ENCODE measurements at regions not wholly inside any gene's neighbourhood (a gene's known extent, or its start where the extent isn't known, plus 50 kb on each side); places are given as distances from the start of the nearest gene placed in this dataset.

GRCh38 chr1:38300616-38301015, 254.0 kb upstream of the POU3F1 start:
- TF ChIP-seq FOXP2 (optimal IDR thresholded peaks at IDR 0.05; ENCODE audit: borderline replicate concordance, extremely low read depth, extremely low read length, insufficient read depth) (no peak), TAF1 (IDR thresholded peaks at IDR 0.05; ENCODE audit: borderline replicate concordance, insufficient read depth, low read length) (no peak), POLR2AphosphoS5 (IDR thresholded peaks at IDR 0.05; ENCODE audit: low read depth, low read length) (no peak), REST (IDR thresholded peaks at IDR 0.05; ENCODE audit: insufficient read depth in 1 of 2, low read depth in 2 of 2, low read length in 2 of 2) (no peak), SIN3A (IDR thresholded peaks at IDR 0.05; ENCODE audit: borderline replicate concordance, insufficient read depth, low read length) (no peak)

GRCh38 chr1:38297842-38298241, 251.2 kb upstream of the POU3F1 start:
- TF ChIP-seq REST (IDR thresholded peaks at IDR 0.05; ENCODE audit: insufficient read depth in 1 of 2, low read depth in 2 of 2, low read length in 2 of 2), result no peak
- TF ChIP-seq TAF1 (IDR thresholded peaks at IDR 0.05; ENCODE audit: borderline replicate concordance, insufficient read depth, low read length), result no peak
- TF ChIP-seq FOXP2 (optimal IDR thresholded peaks at IDR 0.05; ENCODE audit: borderline replicate concordance, extremely low read depth, extremely low read length, insufficient read depth), result no peak
- TF ChIP-seq SIN3A (IDR thresholded peaks at IDR 0.05; ENCODE audit: borderline replicate concordance, insufficient read depth, low read length), result no peak
- TF ChIP-seq POLR2AphosphoS5 (IDR thresholded peaks at IDR 0.05; ENCODE audit: low read depth, low read length), result no peak

GRCh38 chr1:38297246-38297645, 250.7 kb upstream of the POU3F1 start:
- TF ChIP-seq TAF1 (IDR thresholded peaks at IDR 0.05; ENCODE audit: borderline replicate concordance, insufficient read depth, low read length), result no peak

GRCh38 chr1:38296047-38296446, 249.5 kb upstream of the POU3F1 start:
- no peak for TF ChIP-seq POLR2AphosphoS5 (IDR thresholded peaks at IDR 0.05; ENCODE audit: low read depth, low read length)
- TF ChIP-seq REST (IDR thresholded peaks at IDR 0.05; ENCODE audit: insufficient read depth in 1 of 2, low read depth in 2 of 2, low read length in 2 of 2), result no peak
- TF ChIP-seq FOXP2 (optimal IDR thresholded peaks at IDR 0.05; ENCODE audit: borderline replicate concordance, extremely low read depth, extremely low read length, insufficient read depth), result no peak
- no peak for TF ChIP-seq SIN3A (IDR thresholded peaks at IDR 0.05; ENCODE audit: borderline replicate concordance, insufficient read depth, low read length)
- TF ChIP-seq TAF1 (IDR thresholded peaks at IDR 0.05; ENCODE audit: borderline replicate concordance, insufficient read depth, low read length), result no peak

- TF ChIP-seq REST (IDR thresholded peaks at IDR 0.05; ENCODE audit: insufficient read depth in 1 of 2, low read depth in 2 of 2, low read length in 2 of 2) (no peak), SIN3A (IDR thresholded peaks at IDR 0.05; ENCODE audit: borderline replicate concordance, insufficient read depth, low read length) (no peak), POLR2AphosphoS5 (IDR thresholded peaks at IDR 0.05; ENCODE audit: low read depth, low read length) (no peak), TAF1 (IDR thresholded peaks at IDR 0.05; ENCODE audit: borderline replicate concordance, insufficient read depth, low read length) (no peak), FOXP2 (optimal IDR thresholded peaks at IDR 0.05; ENCODE audit: borderline replicate concordance, extremely low read depth, extremely low read length, insufficient read depth) (no peak)
These were observed 247.0 kb upstream of the POU3F1 start for GRCh38 chr1:38293567-38293966.

All from PFSK-1 (cell line).